Activated naive CD4-positive, alpha-beta T cell treated with anti-CD3 and anti-CD28 coated beads, Interleukin-2, amount 50 U/mL, for 72 hours (primary cell): ENCODE measurements at regions not wholly inside any gene's neighbourhood (a gene's known extent, or its start where the extent isn't known, plus 50 kb on each side); places are given as distances from the start of the nearest gene placed in this dataset.

Source experiments
- ATAC-seq, 2 donors: fragments of 150-1000 bp; cut with Tn5 transposase; 2 replicates each; pipeline ENCODE4 v1.10.0; 2021; ENCODE audit warnings: mild to moderate bottlenecking in 2 of 2, moderate library complexity in 2 of 2
- DNase-seq, 2 donors: peaks; one replicate each; pipeline ENCODE4 v3.0.0; 2021 to 2022; ENCODE audit warnings: low spot score in 2 of 2
- H3K27ac Mint-ChIP-seq, 2 donors: one replicate each; pipeline ENCODE4 v1.8.0; 2022; ENCODE audit warnings: mild to moderate bottlenecking in 2 of 2, mixed read lengths in 2 of 2
- H3K36me3 Mint-ChIP-seq, 2 donors: one replicate each; pipeline ENCODE4 v1.8.0; 2022; ENCODE audit warnings: mixed read lengths in 2 of 2
- H3K9me3 Mint-ChIP-seq, 2 donors: one replicate each; pipeline ENCODE4 v1.8.0; 2022; ENCODE audit warnings: mixed read lengths in 2 of 2

GRCh38 chr4:178599521-178599920 is 1157.3 kb upstream of the AGA start:
- Mint-ChIP-seq H3K27ac (no peak overlapping the region), H3K9me3 (peaks cover 11 to 21% of the 10 kb centered on the region in 2 donors), H3K36me3 (peaks cover 5 to 8% of the 10 kb centered on the region in 2 donors)
- DNase-seq (no peak), ATAC-seq (no peak)

DNA sequence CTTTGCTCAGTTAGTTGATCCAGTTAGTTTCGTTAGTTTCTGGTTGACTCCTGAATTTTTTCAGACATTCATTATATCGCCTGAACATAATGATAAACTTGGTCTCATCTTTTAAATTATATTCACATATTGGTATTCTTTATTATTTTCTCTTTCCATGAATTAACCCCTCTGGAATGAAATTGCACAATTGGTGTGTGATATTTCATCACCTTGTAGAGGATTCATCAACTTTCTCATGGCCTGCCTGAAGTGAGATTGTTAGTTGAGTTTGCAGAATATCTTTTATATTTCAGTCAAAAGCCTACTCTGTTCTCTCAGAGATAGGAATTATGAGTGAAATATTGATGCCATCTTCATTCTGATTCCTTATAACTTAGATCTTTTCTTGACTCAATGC is 1160.6 kb upstream of the AGA start:
- DNase-seq: no peak
- Mint-ChIP-seq H3K36me3 (peaks cover 5 to 8% of the 10 kb centered on the region in 2 donors), H3K27ac (no peak overlapping the region), H3K9me3 (peaks cover 11 to 17% of the 10 kb centered on the region in 2 donors)
- no peak for ATAC-seq

GRCh38 chr4:178611062-178611461 is 1168.8 kb upstream of the AGA start:
- Mint-ChIP-seq H3K27ac (no peak overlapping the region), H3K36me3 (no peaks in the 10 kb centered on the region), H3K9me3 (peaks cover 7 to 8% of the 10 kb centered on the region in 2 donors)
- no peak for DNase-seq
- no peak for ATAC-seq

GRCh38 chr4:178612733-178613132 is 1170.5 kb upstream of the AGA start:
- peaks cover 7 to 8% of the 10 kb centered on the region in 2 donors for H3K9me3 Mint-ChIP-seq
- peak in 1 of 2 donors; percentile 28 for ATAC-seq
- no peak for DNase-seq

DNA sequence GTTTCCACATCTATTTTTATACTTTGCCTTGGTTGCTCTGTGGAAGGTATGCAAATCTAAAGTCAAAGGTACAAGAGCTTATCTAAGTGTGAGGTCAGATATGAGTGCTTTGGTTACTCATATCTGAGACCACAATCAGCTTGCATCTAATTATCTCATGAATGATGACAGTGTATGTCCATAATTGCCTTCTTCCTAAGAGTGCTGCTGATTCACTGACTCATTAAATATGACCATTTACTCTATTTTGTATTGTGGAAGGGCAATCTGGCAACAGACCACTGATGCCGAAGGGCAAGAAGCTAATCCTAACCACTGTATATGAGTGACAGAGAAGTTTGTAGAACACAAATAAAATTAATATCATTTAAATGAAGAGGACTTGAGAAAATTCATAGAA is 1190.2 kb upstream of the AGA start:
- Mint-ChIP-seq H3K9me3 (no peaks in the 10 kb centered on the region), H3K27ac (no peak overlapping the region), H3K36me3 (no peaks in the 10 kb centered on the region)
- ATAC-seq (no peak), DNase-seq (no peak)

More at GRCh38 chr4:178612733-178613132, 1170.5 kb upstream of the AGA start:
- H3K36me3 Mint-ChIP-seq: no peaks in the 10 kb centered on the region
- H3K27ac Mint-ChIP-seq: no peak overlapping the region

GRCh38 chr4:178633263-178633662 is 1191.0 kb upstream of the AGA start:
- peaks cover 8% of the 10 kb centered on the region in 2 donors for H3K9me3 Mint-ChIP-seq
- H3K36me3 Mint-ChIP-seq: no peaks in the 10 kb centered on the region
- no peak for DNase-seq

GRCh38 chr4:178664621-178665020 is 1222.4 kb upstream of the AGA start:
- Mint-ChIP-seq H3K27ac (no peak overlapping the region), H3K36me3 (no peaks in the 10 kb centered on the region), H3K9me3 (peaks cover 0 to under 1% of the 10 kb centered on the region in 2 donors)
- DNase-seq: no peak
- no peak for ATAC-seq

More at GRCh38 chr4:178633263-178633662, 1191.0 kb upstream of the AGA start:
- H3K27ac Mint-ChIP-seq: no peak overlapping the region
- ATAC-seq: no peak

DNA sequence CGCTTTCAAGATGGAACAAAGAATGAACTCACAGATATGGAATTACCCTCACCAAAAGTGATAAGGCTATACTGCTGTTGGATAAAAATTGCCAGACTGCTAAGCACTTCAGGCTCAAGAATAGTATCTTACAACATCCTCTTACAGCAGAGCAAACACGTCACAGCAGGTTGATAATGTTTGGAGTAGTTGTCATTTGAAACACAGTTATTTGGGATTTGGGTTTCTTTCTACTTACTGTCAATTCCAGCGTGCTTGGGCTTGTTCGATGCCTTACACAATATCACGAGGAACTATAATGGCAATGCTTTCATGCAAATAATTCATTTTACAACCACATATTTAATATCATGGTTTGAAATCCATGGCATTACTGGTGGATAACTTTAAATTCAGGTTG is 1223.7 kb upstream of the AGA start:
- ATAC-seq (no peak), DNase-seq (no peak)
- Mint-ChIP-seq H3K9me3 (peaks cover 0 to 3% of the 10 kb centered on the region in 2 donors), H3K27ac (no peak overlapping the region), H3K36me3 (no peaks in the 10 kb centered on the region)

DNA sequence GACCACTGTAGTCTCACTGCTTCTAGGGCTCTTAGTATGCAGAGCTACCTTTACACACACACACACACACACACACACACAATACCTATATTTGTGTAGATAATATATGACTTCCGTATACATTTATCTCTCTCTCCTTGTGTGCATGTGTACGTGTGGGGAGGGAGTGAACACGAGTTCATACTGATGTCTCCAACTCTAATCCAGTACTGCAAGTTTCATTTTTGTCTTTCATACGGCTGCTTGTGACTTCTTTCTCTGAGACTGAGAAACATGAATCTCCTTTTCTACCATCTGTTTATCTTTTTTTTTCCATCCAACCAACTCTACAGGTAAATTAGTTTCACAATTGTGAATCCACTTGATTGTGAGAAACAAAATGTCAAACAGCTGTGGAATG is 1229.5 kb upstream of the AGA start:
- no peak for ATAC-seq
- H3K27ac Mint-ChIP-seq: no peak overlapping the region
- peaks cover 9 to 14% of the 10 kb centered on the region in 2 donors for H3K9me3 Mint-ChIP-seq
- no peak for DNase-seq
- H3K36me3 Mint-ChIP-seq: no peaks in the 10 kb centered on the region

- H3K36me3 Mint-ChIP-seq: no peaks in the 10 kb centered on the region
- ATAC-seq (no peak), DNase-seq (no peak)
- H3K27ac Mint-ChIP-seq: no peak overlapping the region
- H3K9me3 Mint-ChIP-seq: peaks cover 9 to 14% of the 10 kb centered on the region in 2 donors
These were observed 1230.3 kb upstream of the AGA start for GRCh38 chr4:178672512-178672911.

- Mint-ChIP-seq H3K27ac (no peak overlapping the region), H3K9me3 (peaks cover 9 to 11% of the 10 kb centered on the region in 2 donors), H3K36me3 (no peaks in the 10 kb centered on the region)
- DNase-seq (no peak), ATAC-seq (no peak)
These were observed 1239.6 kb upstream of the AGA start for GRCh38 chr4:178681871-178682270.

DNA sequence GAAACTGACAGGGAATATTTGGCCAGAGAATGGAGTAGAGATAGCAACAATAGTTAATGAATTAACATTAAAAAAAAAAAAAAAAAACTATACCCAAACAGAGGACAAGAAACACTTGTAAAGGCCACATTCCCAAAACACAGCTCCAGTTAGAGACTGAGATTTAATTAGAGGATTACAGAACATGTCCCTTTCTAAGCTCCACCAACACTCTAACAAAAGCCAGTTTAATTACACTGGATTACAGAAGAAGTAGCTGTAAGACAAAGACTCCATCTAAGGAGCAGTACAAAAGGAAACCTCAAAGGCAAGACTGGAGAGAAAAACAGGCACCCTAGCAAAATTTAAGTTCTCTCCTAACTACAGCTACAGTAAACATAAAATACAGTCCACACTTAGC is 1247.7 kb upstream of the AGA start:
- Mint-ChIP-seq H3K27ac (no peak overlapping the region), H3K9me3 (peaks cover 0 to 10% of the 10 kb centered on the region in 2 donors), H3K36me3 (no peaks in the 10 kb centered on the region)
- DNase-seq: no peak
- ATAC-seq: no peak

DNA sequence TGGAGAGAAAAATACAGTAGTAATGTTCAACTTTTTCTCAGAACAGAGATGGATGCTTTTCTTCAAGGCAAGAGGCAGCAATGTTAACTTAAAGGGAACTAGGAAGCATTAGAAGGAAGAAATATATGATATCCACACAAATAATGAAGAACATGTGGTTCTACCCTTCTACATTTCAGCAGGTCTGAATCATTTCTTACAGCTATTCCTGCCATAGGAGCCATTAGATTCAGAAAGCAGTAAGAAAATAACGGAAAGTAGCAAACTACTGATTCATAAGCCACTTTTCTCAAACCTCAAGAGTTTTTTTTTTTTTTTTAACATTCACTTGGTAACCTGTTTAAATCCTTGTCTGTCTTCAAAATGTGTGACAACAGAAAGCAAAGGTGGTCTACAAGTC is 1251.6 kb upstream of the AGA start:
- H3K9me3 Mint-ChIP-seq: peaks cover 4 to 19% of the 10 kb centered on the region in 2 donors
- ATAC-seq (no peak), DNase-seq (no peak)
- H3K36me3 Mint-ChIP-seq: no peaks in the 10 kb centered on the region
- H3K27ac Mint-ChIP-seq: no peak overlapping the region

GRCh38 chr4:178696515-178696914 is 1254.3 kb upstream of the AGA start:
- Mint-ChIP-seq H3K27ac (no peak overlapping the region), H3K36me3 (no peaks in the 10 kb centered on the region)

GRCh38 chr4:178712486-178712885 is 1270.2 kb upstream of the AGA start:
- Mint-ChIP-seq H3K27ac (no peak overlapping the region), H3K36me3 (no peaks in the 10 kb centered on the region), H3K9me3 (peaks cover 9 to 13% of the 10 kb centered on the region in 2 donors)
- no peak for ATAC-seq
- no peak for DNase-seq

More at GRCh38 chr4:178696515-178696914, 1254.3 kb upstream of the AGA start:
- ATAC-seq: no peak
- peaks cover 4 to 9% of the 10 kb centered on the region in 2 donors for H3K9me3 Mint-ChIP-seq
- DNase-seq: no peak

GRCh38 chr4:178738026-178738425 is 1295.8 kb upstream of the AGA start:
- H3K9me3 Mint-ChIP-seq: peaks cover 0 to 4% of the 10 kb centered on the region in 2 donors

GRCh38 chr4:178745203-178745602 is 1303.0 kb upstream of the AGA start:
- DNase-seq: no peak
- H3K9me3 Mint-ChIP-seq: peaks cover 5 to 7% of the 10 kb centered on the region in 2 donors
- no peaks in the 10 kb centered on the region for H3K36me3 Mint-ChIP-seq
- no peak for ATAC-seq
- H3K27ac Mint-ChIP-seq: no peak overlapping the region

More at GRCh38 chr4:178738026-178738425, 1295.8 kb upstream of the AGA start:
- Mint-ChIP-seq H3K36me3 (no peaks in the 10 kb centered on the region), H3K27ac (no peak overlapping the region)
- ATAC-seq (no peak), DNase-seq (no peak)

- DNase-seq (no peak), ATAC-seq (no peak)
- Mint-ChIP-seq H3K9me3 (peaks cover 12% of the 10 kb centered on the region in 2 donors), H3K27ac (no peak overlapping the region), H3K36me3 (no peaks in the 10 kb centered on the region)
These were observed 1310.8 kb upstream of the AGA start for GRCh38 chr4:178752954-178753525.
